Uterus (tissue), 2 donors: ENCODE measurements at regions not wholly inside any gene's neighbourhood (a gene's known extent, or its start where the extent isn't known, plus 50 kb on each side); places are given as distances from the start of the nearest gene placed in this dataset.
"Not testable (repeated sequence)": the region's sequence is repeated elsewhere in the genome, so short reads cannot be mapped to it uniquely, and the experiment has no call there.

Source experiments
- POLR2A ChIP-seq, 2 donors: fragments of 450-650 bp; IDR thresholded peaks; one replicate each; pipeline ENCODE4 v1.6.1; 2016; ENCODE audit warnings: antibody characterized with exemption in 2 of 2, mild to moderate bottlenecking in 1 of 2, moderate library complexity in 1 of 2
- TF ChIP-seq, protein P1 (sequence below), 4 experiments: fragments of 200-600 bp in 2 of 4; fragments of 450-650 bp in 2 of 4; sonication (generic) in 2 of 4; IDR thresholded peaks; one replicate each; pipeline ENCODE4 v1.5.1; 2016 to 2019; ENCODE audit warnings: antibody characterized with exemption in 4 of 4, mild to moderate bottlenecking in 2 of 4, moderate library complexity in 1 of 4

GRCh38 chr11:122401581-122401980 is 253.9 kb upstream of the UBASH3B start:
- TF ChIP-seq, protein P1, sequence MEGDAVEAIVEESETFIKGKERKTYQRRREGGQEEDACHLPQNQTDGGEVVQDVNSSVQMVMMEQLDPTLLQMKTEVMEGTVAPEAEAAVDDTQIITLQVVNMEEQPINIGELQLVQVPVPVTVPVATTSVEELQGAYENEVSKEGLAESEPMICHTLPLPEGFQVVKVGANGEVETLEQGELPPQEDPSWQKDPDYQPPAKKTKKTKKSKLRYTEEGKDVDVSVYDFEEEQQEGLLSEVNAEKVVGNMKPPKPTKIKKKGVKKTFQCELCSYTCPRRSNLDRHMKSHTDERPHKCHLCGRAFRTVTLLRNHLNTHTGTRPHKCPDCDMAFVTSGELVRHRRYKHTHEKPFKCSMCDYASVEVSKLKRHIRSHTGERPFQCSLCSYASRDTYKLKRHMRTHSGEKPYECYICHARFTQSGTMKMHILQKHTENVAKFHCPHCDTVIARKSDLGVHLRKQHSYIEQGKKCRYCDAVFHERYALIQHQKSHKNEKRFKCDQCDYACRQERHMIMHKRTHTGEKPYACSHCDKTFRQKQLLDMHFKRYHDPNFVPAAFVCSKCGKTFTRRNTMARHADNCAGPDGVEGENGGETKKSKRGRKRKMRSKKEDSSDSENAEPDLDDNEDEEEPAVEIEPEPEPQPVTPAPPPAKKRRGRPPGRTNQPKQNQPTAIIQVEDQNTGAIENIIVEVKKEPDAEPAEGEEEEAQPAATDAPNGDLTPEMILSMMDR (IDR thresholded peaks at IDR 0.05): not testable (repeated sequence)
- not testable (repeated sequence) for TF ChIP-seq POLR2A (IDR thresholded peaks at IDR 0.05)
